NOMO-1 treated with dmso at 0.1 percent for 144 hours (cell line): ENCODE measurements at regions not wholly inside any gene's neighbourhood (a gene's known extent, or its start where the extent isn't known, plus 50 kb on each side); places are given as distances from the start of the nearest gene placed in this dataset.
A peak's percentile ranks its signal among the peaks of the same experiment; 100 is the strongest.

ENCODE experiments used
- DNase-seq: peaks from one replicate; lab custom pipeline; 2025; ENCODE audit not compliant: unreplicated experiment; lab: John Stamatoyannopoulos, UW

GRCh38 chr21:27741736-27742135 lies 774.8 kb upstream of the ADAMTS5 start:
- no peak for DNase-seq

- no peak for DNase-seq
These were observed 773.2 kb upstream of the ADAMTS5 start for GRCh38 chr21:27740084-27740483.

- DNase-seq = no peak
These were observed 772.3 kb upstream of the ADAMTS5 start for GRCh38 chr21:27739187-27739586.

- DNase-seq = no peak
These were observed 768.8 kb upstream of the ADAMTS5 start for GRCh38 chr21:27735699-27736098.

GRCh38 chr21:27734146-27734545 lies 767.3 kb upstream of the ADAMTS5 start:
- DNase-seq = no peak

GRCh38 chr21:27725916-27726315 lies 759.0 kb upstream of the ADAMTS5 start:
- DNase-seq = no peak

GRCh38 chr21:27722095-27722494 lies 755.2 kb upstream of the ADAMTS5 start:
- DNase-seq = no peak

- DNase-seq = no peak
These were observed 754.8 kb upstream of the ADAMTS5 start for GRCh38 chr21:27721675-27722074.

GRCh38 chr21:27719226-27719625 lies 752.3 kb upstream of the ADAMTS5 start:
- no peak for DNase-seq

- DNase-seq = no peak
These were observed 748.2 kb upstream of the ADAMTS5 start for GRCh38 chr21:27715131-27715530.

GRCh38 chr21:27713154-27714109 lies 746.5 kb upstream of the ADAMTS5 start:
- no peak for DNase-seq

GRCh38 chr21:27704567-27705166 lies 737.8 kb upstream of the ADAMTS5 start:
- no peak for DNase-seq

GRCh38 chr21:27703791-27704190 lies 736.9 kb upstream of the ADAMTS5 start:
- no peak for DNase-seq

GRCh38 chr21:27700974-27701614 lies 734.2 kb upstream of the ADAMTS5 start:
- DNase-seq = peak; percentile 36

- DNase-seq = no peak
These were observed 728.4 kb upstream of the ADAMTS5 start for GRCh38 chr21:27695246-27695645.

- no peak for DNase-seq
These were observed 727.8 kb upstream of the ADAMTS5 start for GRCh38 chr21:27694667-27695066.

- no peak for DNase-seq
These were observed 726.5 kb upstream of the ADAMTS5 start for GRCh38 chr21:27693376-27693775.

GRCh38 chr21:27691516-27691915 lies 724.6 kb upstream of the ADAMTS5 start:
- no peak for DNase-seq

GRCh38 chr21:27691006-27691405 lies 724.1 kb upstream of the ADAMTS5 start:
- no peak for DNase-seq

GRCh38 chr21:27690426-27690825 lies 723.5 kb upstream of the ADAMTS5 start:
- no peak for DNase-seq

GRCh38 chr21:27688773-27689172 lies 721.9 kb upstream of the ADAMTS5 start:
- no peak for DNase-seq

- DNase-seq = no peak
These were observed 716.4 kb upstream of the ADAMTS5 start for GRCh38 chr21:27683292-27683691.
